K562 (cell line): ENCODE measurements at regions not wholly inside any gene's neighbourhood (a gene's known extent, or its start where the extent isn't known, plus 50 kb on each side); places are given as distances from the start of the nearest gene placed in this dataset.

Experiments used
- ATAC-seq: fragments of 200-7000 bp; cut with Tn5 transposase; 3 replicates; pipeline ENCODE4 v1.9.1; 2020; ENCODE audit warnings: moderate library complexity
- BruUV-seq: library from RNA; stranded (reverse); fragments of 400-500 nt; replicated peaks from 2 replicates; lab custom pipeline; 2021; lab: Mats Ljungman, UMichigan
- CTCF ChIA-PET: fragments of 300-600 bp; formaldehyde crosslinking; extraction: SDS; loops from one replicate; lab custom pipeline; 2021; ENCODE audit warnings: low intra/inter-chr PET ratio; lab: Yijun Ruan, JAX
- POLR2A ChIA-PET: fragments of 300-600, 350-650 bp; sonication (Branson Sonifier 250); formaldehyde crosslinking; extraction: SDS; loops from one replicate; lab custom pipeline; 2021; ENCODE audit warnings: antibody characterized with exemption, inconsistent platforms; lab: Yijun Ruan, JAX
- DNase-seq, 4 experiments: peaks; one replicate each; pipeline versions ENCODE4 v3.0.0 to v3.0.0-alpha.2; 2011 to 2018; ENCODE audit warnings: low spot score in 3 of 4, mixed read lengths in 3 of 4; ENCODE audit errors: extremely low read depth in 1 of 4
- FAIRE-seq: peaks from 2 replicates; lab custom pipeline; 2011; peaks lifted over from hg19 to GRCh38; lab: Jason Lieb, UNC
- H2AFZ ChIP-seq: 2 replicates; pipeline ENCODE4 v1.6.0; 2011; ENCODE audit warnings: low read depth, low read length, control low read depth, inconsistent platforms
- H3K27ac ChIP-seq: fragments of 200-600 bp; 3 replicates; pipeline ENCODE4 v1.8.0; 2011; ENCODE audit warnings: low read depth, mild to moderate bottlenecking, control low read depth, inconsistent platforms, low read length, moderate library complexity, mixed read lengths; ENCODE audit errors: extremely low read depth
- H3K27me3 ChIP-seq, 2 experiments: fragments of 300-600 bp in 1 of 2; 2 replicates in 1 of 2; 3 replicates in 1 of 2; pipeline versions ENCODE4 v1.6.0 to v1.8.0; 2011; ENCODE audit warnings: inconsistent platforms in 2 of 2, low read length in 2 of 2, mild to moderate bottlenecking in 1 of 2, mixed read lengths in 1 of 2, moderate library complexity in 1 of 2; ENCODE audit not compliant: control insufficient read depth in 2 of 2, insufficient read depth in 2 of 2
- H3K36me3 ChIP-seq: fragments of 300-600 bp; 3 replicates; pipeline ENCODE4 v1.8.0; 2011; ENCODE audit warnings: mild to moderate bottlenecking, low read length, inconsistent platforms; ENCODE audit not compliant: control insufficient read depth, insufficient read depth
- H3K4me1 ChIP-seq, 2 experiments: fragments of 200-600 bp in 1 of 2; replicated peaks in 1 of 2; 2 replicates in 1 of 2; 3 replicates in 1 of 2; pipeline versions ENCODE4 v1.5.1 to v1.8.0; 2011; ENCODE audit warnings: inconsistent platforms in 2 of 2, low read length in 2 of 2, mild to moderate bottlenecking in 1 of 2, mixed read lengths in 1 of 2, moderate library complexity in 1 of 2; ENCODE audit not compliant: control insufficient read depth in 2 of 2, insufficient read depth in 2 of 2
- H3K4me2 ChIP-seq: 2 replicates; pipeline ENCODE4 v1.6.1; 2011; ENCODE audit warnings: low read length, control low read depth, inconsistent platforms, mixed read lengths; ENCODE audit not compliant: insufficient read depth
- H3K4me3 ChIP-seq: fragments of 200-600 bp; sonication (generic), shearing (Covaris generic); 2 replicates; pipeline ENCODE4 v1.5.1; 2016; ENCODE audit warnings: control low read depth, inconsistent platforms
- H3K79me2 ChIP-seq: fragments of 200-600 bp; 3 replicates; pipeline ENCODE4 v1.8.0; 2011; ENCODE audit warnings: low read length, inconsistent platforms; ENCODE audit not compliant: control insufficient read depth, insufficient read depth
- H3K9ac ChIP-seq, 2 experiments: 2 replicates each; pipeline versions ENCODE4 v1.6.0 to v1.6.1; 2011; ENCODE audit warnings: low read depth in 2 of 2, low read length in 2 of 2, control low read depth in 1 of 2, inconsistent platforms in 1 of 2, mild to moderate bottlenecking in 1 of 2, mixed read lengths in 1 of 2; ENCODE audit not compliant: insufficient read depth in 1 of 2
- H3K9me1 ChIP-seq: one replicate; pipeline ENCODE4 v1.6.0; 2011; ENCODE audit warnings: inconsistent platforms, mild to moderate bottlenecking, low read length, moderate library complexity; ENCODE audit not compliant: control insufficient read depth, insufficient read depth
- H3K9me3 ChIP-seq: replicated peaks from 2 replicates; pipeline ENCODE4 v1.5.1; 2011; ENCODE audit warnings: low read depth, low read length, inconsistent platforms; ENCODE audit not compliant: control insufficient read depth, insufficient read depth
- H4K20me1 ChIP-seq: replicated peaks from 2 replicates; pipeline ENCODE4 v1.6.1; 2011; ENCODE audit warnings: low read length, inconsistent platforms, mixed read lengths; ENCODE audit not compliant: control insufficient read depth, insufficient read depth
- EGR1 ChIP-seq: fragments of 450-650 bp; conservative IDR thresholded peaks from 2 replicates; pipeline ENCODE4 v1.6.1; 2017; ENCODE audit warnings: mild to moderate bottlenecking
- MEIS2 ChIP-seq: fragments of 450-650 bp; IDR thresholded peaks from 2 replicates; pipeline ENCODE4 v1.6.1; 2014; ENCODE audit warnings: mild to moderate bottlenecking; ENCODE audit not compliant: partially characterized antibody
- NFE2L1 ChIP-seq: fragments of 450-650 bp; IDR thresholded peaks from 2 replicates; pipeline ENCODE4 v1.6.1; 2016; ENCODE audit warnings: missing genetic modification characterization, low read depth, mild to moderate bottlenecking, missing compliant biosample characterization, moderate library complexity, borderline replicate concordance
- ZHX1 ChIP-seq: fragments of 150-350 bp; conservative IDR thresholded peaks from 2 replicates; pipeline ENCODE4 v1.6.1; 2014; ENCODE audit warnings: low read length
- WGBS: fragments of 100-300 bp; shearing (Covaris generic); methylation state at CpG from one replicate; pipeline ENCODE4 v1.1.6; 2016; ENCODE audit warnings: low coverage, mixed read lengths; ENCODE audit not compliant: insufficient coverage; ENCODE audit errors: missing lambda C conversion rate; 5-methylcytosine and 5-hydroxymethylcytosine counted together
- in situ Hi-C: fragments of 300-500 bp; cut with MboI; formaldehyde crosslinking; loops from 4 replicates; pipeline ENCODE4 v1.15.0; 2018; ENCODE audit warnings: inconsistent platforms, mixed read lengths
- intact Hi-C: fragments of 100-400 bp; cut with micrococcal nuclease; formaldehyde crosslinking; loops from 2 replicates; pipeline ENCODE4 v1.14.2; 2022

- TF ChIP-seq ZHX1 (no peak), NFE2L1 (tag) (no peak)
Observed at GRCh38 chr16:85206472-85207356, 94.4 kb upstream of the CIBAR2 start (continued).

- ATAC-seq: no peak
- H3K36me3 ChIP-seq: peaks cover 4% of the 10 kb centered on the region; the same call in 1 of the 3 replicates
- H3K9me3 ChIP-seq: peaks cover 11% of the 10 kb centered on the region
- 0 out of 4 replicates have a peak overlapping the region, but pooled peaks of 1 of the 2 experiments have one; percentile 13 for H3K9ac ChIP-seq
- BruUV-seq: no TSS peak
- no peak for FAIRE-seq
- no peaks in the 10 kb centered on the region; the same call in 1 of the 2 replicates for H4K20me1 ChIP-seq
- ChIA-PET CTCF (interaction anchor here (0.5 kb wide), 1 partner anchor 125 kb away, joined by 3 read pairs; no protein-coding TSS in a partner anchor), POLR2A (interaction anchor here (0.9 kb wide), 1 partner anchor 13 kb away, joined by 3 read pairs; no protein-coding TSS in a partner anchor)
- no peak overlapping the region for H3K4me2 ChIP-seq
- in situ Hi-C loops: no loop called here
- no peak for DNase-seq
- peaks cover 8 to 59% of the 10 kb centered on the region in 2 experiments; a peak in 4 of 5 replicates for H3K4me1 ChIP-seq
- peaks cover 12% of the 10 kb centered on the region for H3K79me2 ChIP-seq
- H2AFZ ChIP-seq: no peak overlapping the region
- no peak overlapping the region for H3K27ac ChIP-seq
- TF ChIP-seq MEIS2: no peak
- 0 out of 2 replicates have a peak, but pooled peaks have one; percentile 21 for TF ChIP-seq EGR1
- no peaks in the 10 kb centered on the region for H3K9me1 ChIP-seq
- H3K4me3 ChIP-seq: no peak overlapping the region
- intact Hi-C loops: no loop called here
- no peaks in the 10 kb centered on the region for H3K27me3 ChIP-seq
- WGBS: 83% methylated on average over 24 of the region's 24 CpGs
Observed at GRCh38 chr16:85207357-85207921, 95.2 kb upstream of the CIBAR2 start.
